Activated naive CD8-positive, alpha-beta T cell treated with anti-CD3 and anti-CD28 coated beads, Interleukin-2, amount 50 U/mL, for 16 hours (primary cell): ENCODE measurements at regions not wholly inside any gene's neighbourhood (a gene's known extent, or its start where the extent isn't known, plus 50 kb on each side); places are given as distances from the start of the nearest gene placed in this dataset.
"Not testable (repeated sequence)": the region's sequence is repeated elsewhere in the genome, so short reads cannot be mapped to it uniquely, and the experiment has no call there.

Experiments used
- DNase-seq: peaks from one replicate; pipeline ENCODE4 v3.0.0-alpha.2; 2020; ENCODE audit warnings: low read depth, low spot score

DNA sequence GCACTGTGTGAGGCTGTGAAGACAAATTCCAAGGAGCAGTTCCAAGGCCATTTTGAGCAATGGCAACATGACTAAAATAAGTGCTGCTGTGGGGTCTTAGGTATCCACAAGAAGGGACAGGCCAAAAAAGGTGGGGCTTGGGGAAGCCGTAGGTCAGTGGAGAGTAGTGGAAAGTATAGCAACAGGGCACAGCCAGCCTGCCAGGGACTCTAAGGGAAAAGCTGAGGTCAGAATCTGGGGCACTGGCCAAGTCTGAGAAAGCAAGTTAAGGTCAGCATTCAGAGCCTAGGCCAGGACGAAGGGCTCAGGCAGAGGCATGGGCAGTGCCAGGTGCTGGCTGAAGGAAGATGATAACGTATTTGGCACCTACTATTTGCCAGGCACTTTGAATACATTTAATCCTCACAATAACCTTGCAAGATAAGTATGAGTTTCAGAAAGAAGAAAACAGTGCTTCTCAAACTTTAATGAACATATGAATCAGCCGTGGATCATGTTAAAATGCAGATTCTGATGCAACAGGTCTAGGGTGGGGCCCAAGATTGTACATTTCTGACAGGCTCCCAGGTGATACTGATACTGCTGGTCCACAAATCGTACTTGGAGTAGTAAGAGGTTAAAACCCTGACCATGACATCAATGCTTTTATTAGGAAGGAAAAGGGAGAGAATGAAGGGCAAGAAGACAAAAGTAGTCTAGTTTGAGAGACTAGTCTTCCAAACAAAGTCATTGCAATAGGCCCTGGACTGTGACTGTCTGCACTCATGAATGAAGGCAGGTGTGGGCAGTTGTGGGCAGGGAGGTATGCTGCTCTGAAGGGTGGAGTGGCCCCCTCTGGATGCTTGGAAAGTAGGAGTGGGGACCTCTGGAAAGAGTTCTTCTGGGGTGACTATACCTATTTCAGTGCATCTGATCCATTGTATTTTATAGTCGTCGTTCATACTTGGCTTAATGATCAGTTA lies 106.3 kb upstream of the ANKRD28 start:
- no peak for DNase-seq

DNA sequence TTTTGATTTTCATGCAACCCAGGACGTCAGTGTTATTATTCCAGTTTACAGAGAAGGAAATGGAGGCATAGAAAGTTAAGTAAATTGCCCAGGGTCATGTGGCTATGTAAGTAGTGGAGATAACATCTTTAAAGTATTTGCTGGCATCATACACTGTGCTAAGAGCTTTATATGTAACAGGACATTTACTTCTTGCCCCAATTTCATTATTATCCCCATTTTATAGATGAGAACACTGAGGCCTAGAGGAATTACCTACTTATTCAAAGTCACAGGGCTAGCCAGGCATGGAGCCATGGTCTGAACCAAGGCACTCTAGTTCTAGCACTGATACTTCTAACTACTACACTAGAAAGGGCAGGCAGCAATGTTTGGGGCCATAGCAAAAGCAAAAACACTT lies 107.3 kb upstream of the ANKRD28 start:
- DNase-seq: no peak

DNA sequence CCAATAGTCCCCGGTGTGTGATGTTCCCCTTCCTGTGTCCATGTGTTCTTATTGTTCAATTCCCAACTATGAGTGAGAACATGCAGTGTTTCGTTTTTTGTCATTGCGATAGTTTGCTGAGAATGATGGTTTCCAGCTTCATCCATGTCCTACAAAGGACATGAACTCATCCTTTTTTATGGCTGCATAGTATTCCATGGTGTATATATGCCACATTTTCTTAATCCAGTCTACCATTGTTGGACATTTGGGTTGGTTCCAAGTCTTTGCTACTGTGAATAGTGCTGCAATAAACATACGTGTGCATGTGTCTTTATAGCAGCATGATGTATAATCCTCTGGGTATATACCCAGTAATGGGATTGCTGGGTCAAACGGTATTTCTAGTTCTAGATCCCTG lies 109.6 kb upstream of the ANKRD28 start:
- not testable (repeated sequence) for DNase-seq

DNA sequence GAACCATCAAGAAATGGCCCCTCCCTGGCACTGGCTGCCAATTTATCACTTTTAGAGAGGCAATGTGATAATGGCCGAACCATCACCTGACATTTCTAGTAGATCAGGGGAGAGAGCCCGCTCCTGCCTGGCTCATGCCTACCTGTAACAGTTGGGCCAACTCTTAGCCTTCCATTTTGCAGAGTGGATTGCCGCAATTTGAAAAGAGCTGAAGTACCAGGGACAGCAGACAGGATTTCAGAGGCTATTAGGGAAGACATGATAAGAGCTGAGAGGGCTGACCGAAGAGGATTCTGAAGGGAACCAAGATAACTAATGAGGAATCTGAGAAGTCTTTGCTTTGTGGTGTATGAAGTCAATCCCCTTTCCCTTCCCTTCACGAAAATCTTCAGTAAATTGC lies 121.2 kb upstream of the ANKRD28 start:
- DNase-seq: no peak

DNA sequence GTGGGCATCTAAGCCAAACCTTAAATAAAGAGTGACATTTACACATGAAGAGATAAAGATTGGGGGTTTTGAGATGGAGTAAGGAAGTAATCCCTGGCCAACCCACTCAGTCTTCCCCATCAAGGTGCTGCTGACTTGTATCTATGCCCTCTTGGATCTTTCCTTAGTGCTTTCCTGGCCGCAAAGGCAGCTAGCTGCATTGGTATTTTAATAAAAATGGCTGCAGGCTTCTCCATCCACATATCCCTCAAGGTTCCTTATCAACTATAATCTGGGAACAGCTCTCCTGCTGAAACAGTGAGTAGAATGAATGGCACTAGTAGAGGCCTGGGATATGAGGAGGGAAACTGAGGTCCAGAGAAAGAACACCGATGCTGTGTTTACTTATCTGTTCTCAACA lies 122.2 kb upstream of the ANKRD28 start:
- DNase-seq: no peak

DNA sequence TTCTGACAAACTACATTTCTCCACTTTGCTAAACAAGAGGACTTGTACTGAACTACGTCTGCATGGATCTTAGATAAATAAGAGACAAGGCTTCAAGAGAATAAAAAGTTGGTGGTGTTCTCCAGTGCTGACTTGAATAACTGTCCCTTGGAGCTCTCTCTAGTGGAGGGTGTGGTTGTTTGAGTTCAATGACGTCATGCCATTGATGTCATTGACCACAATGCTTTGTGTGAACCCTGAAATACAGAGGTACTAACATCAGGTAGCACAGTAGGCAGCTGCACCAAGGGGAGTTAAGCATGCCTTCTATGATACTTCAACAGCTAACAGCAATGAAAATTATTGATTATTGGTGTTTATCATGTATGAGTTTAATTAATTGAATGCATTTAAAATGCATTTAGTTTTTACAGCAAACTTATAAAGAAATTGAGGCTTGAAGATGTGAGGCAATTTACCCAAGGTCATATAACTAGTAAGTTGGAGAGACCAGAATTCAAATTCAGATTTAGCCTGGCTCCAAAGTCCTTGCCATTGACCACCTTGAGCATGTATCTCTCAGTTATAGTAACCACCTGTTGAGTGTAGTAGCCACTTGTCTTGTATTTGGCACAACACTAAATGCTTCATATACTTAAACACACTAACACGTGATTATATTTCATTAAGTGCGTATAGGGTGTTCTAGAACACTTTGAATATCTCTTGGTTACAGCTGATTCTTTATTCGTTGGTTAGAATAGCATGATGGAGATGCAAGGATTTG lies 126.0 kb upstream of the ANKRD28 start:
- no peak for DNase-seq

DNA sequence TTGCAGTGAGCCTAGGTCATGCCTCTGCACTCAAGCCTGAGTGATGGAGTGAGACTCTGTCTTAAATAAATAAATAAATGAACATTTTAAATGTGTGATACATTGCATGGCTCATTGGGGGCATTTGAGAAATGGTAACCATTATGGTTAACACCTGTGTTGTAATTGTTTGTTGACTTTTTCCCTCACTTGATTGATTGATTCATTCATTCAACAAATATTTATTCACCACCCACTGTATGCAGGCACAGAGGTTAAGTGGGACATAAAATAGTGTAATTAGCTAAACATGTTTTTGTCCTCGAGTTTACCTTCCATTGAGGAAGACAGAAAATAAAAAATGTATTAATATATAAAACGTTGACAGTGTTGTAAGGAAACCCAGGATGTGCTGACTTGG lies 127.1 kb upstream of the ANKRD28 start:
- DNase-seq: no peak

DNA sequence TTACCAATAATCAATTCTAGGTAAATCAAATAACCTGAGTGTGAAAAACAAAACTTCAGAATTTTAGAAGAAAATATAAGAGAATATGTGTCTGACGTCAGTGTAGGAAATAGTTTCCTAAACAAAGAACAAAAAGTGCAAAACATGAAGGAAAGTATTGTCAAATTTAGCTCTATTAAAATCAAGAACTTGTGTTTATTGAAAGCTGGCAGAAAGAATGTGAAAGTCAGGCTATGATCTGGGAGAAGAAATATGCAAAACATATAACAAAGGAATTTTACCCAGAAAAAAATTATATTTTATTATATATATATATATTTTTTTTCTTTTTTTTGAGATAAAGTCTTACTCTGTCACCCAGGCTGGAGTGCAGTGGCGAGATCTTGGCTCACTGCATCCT lies 129.1 kb upstream of the ANKRD28 start:
- DNase-seq: no peak

DNA sequence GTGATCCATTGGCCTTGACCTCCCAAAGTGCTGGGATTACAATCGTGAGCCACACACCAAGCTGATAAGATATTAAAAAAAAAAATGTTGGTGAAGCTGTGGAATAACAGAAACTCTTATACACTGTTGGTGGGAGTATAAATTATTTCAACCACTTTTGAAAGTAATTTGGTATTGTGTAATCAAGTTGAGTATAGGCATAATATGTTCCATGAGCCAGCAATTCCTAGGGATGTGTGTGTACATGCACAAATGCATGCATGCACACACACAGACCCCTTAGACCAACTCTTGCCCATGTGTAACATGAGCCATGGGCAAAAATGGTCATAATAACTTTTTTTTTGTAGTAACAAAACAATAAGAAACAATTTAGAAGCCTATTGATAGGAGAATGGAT lies 130.2 kb upstream of the ANKRD28 start:
- DNase-seq: no peak

DNA sequence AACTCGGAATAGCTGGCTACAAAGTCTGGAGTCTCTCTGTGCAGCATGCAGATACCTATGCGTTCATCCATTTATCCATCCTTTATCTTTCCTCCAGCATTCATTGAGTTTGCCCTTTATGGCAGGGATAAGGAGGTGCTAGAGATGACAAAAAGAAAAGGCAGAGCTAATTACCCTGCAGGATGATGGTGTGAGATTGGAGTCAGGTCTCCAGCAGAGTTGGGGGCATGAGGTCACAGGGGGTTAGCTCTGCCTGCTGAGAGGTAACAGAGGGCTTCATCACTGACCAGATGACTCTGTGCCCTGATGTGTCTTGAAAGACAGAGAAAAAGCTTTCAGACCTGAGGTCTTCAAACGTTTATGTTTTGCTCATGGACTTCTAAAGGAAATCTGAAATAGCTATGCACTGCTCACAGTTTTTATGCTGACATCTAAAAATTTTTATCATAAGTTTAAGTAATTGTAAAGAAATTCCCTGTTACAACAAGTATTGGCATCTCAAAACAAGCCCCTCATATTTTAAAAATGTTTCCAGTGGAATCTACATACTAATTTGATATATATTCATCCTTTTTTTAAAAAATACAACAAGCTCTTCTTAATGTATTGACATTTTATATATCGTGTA lies 132.3 kb upstream of the ANKRD28 start:
- no peak for DNase-seq

DNA sequence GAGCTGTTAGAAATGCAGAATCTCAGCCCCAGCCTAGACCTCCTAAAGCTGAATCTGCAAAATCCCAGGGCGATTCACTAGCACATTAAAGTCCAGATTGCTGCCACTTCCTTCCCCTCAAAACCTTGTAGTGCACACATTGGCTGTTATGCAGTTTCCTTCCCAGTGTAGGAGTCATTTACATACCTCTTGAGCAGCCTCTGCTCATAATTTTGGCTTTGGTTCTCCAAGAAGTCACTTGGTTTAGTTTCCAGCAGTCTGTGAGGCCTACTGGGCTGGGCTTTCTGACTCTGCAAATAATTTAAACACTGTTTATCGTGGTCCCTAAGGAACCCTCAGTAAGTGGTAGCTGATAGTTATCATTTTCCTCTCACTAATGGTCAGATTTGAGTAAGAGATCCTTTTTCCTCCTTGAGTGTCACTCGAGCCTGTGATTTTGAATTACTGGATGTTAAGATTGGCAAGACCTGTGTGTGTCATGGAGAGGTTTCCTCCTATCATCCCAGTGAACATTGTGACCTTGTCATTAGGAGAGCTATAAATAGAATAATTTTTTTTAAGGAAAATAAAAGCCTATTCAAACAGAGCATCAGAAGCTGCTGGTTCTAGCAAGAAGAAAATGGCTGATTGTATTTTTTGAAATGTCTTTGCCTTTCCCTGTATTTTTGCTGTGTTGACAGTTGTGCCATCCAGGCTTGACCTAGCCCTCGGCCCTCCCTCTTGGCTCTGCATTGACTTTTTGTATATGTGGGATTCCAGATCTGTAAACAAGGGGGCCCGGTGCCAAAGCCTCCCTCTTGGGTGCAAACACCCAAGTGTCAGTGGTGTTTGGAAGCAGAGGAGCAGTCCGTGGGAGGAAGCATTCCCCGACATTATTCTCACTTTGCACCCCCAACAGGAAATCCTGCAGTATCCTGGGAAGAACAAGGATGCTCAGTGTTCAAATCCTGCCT lies 134.8 kb upstream of the ANKRD28 start:
- no peak for DNase-seq

DNA sequence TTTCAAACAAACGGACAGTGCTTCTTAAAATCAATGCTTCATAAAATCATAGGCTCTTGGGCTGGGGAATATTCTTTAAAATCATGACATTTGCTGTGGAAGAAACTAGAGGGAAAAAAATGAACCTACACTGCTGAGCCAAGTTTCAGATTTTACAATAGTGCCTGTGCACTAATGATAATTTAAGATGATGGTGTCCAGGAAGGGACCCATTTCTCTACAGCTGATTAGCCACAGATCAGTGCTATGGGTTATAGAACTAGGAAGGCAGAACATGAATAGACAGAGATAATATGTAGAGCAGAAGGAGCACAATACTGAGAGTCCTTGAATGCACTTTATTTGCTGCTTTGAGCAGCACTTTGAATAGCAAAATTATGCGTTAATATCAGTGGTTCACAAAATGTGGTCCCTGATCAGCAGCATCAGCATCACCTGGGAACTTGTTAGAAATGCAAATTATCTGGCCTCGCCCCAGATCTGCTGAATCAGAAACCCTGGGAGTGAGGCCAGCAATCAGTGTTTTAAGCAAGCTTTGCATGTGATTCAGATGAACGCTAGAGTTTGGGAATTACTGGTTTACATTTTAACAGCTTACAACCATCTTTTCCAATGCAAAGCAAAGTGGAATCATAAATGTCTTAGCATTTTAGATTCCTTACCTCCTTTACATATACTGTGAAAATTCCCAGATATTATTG lies 135.8 kb upstream of the ANKRD28 start:
- DNase-seq: no peak

DNA sequence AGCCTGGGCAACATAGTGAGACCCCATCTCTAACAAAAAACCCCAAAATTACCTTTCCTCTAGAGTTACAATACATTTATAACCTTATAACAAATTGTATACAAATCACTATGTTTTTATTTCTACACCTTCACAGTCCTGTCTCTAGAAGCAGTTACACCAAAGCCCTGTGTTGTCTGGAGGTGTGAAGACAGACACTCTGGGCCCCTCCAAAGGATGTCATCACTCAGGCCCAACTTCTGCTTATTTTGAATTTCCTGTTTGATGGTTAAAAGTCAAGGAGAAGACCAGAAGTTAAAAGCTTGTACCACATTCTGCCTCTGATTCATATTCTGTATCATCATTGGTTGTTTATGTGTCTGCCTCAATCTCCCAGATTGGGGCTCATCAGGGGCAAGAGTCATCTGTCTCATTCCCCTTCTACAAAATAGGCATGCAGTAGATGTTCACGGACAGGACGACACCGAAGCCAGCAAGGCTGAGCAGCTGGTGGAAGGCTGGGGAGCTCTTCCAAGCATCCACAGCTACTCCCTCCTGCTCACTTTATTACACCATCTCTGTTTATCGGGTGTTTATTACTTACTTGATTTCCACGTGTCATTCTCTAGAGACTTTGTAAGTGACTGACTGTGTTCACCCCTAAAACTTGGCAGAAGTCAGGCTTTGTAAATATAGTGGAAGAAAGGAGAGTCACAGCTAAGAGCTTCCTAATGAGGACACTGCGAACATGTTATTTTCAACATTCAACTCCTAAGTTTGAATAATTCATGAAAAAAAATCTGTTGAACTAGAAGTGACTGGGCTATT lies 136.8 kb upstream of the ANKRD28 start:
- DNase-seq: no peak

DNA sequence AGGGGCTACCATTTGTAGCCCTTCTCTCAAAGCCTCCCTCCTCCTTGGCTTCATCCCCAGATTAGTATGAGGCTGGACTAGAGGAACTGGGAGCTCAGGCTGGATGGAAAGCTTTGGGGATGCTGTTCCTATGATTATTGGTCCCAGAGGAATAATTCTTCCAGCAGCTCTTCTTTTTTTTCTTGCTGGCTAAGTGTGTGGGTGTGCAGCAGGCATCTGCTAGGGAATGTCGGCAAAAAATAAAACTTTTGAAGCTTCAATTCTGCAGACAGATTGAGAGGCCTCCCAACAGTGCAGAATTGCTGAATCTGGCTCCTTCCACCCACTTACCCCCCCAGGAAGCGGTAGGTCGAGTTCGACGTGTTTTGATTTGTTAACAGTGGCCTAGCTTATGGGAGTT lies 138.5 kb upstream of the ANKRD28 start:
- no peak for DNase-seq

DNA sequence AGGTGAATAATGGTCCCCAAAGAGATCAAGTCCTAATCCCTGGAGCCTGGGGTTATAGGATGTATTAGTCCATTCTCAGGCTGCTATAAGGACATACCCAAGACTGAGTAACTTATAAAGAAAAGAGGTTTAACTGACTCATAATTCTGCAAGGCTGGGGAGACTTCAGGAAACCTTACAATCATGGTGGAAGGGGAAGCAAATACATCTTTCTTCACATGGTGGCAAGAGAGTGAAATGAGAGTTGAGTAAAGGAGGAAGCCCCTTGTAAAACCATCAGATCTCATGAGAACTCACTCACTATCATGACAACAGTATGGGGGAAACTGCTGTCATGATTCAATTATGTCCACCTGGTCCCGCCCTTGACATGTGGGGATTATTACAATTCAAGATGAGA lies 142.9 kb upstream of the ANKRD28 start:
- DNase-seq: no peak

DNA sequence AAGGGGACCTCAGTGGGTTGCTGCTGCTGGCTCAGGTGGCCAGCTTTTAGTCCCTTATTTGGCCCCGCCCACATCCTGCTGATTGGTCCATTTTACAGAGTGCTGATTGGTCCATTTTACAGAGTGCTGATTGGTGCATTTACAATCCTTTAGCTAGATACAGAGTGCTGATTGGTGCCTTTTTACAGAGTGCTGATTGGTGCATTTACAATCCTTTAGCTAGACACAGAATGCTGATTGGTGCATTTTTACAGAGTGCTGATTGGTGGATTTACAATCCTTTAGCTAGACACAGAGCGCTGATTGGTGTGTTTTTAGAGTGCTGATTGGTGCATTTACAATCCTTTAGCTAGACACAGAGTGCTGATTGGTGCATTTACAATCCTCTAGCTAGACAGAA lies 143.7 kb upstream of the ANKRD28 start:
- DNase-seq: not testable (repeated sequence)

DNA sequence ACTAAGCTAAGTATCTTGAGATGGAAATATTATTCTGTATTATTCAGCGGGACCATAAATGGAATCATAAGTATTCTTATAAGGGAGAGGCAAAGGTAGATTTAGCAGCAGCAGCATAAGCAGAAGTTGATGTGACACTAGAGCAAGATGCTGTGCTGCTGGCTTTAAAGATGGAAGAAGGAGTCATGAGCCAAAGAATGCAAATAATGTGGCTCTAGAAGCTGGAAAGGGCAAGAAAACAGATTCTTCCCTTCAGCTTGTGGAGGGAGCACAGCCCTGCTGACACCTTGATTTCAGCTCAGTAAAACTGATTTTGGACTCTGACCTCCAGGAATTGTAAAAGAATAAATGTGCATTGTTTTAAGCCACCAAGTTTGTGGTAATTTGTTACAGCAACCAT lies 144.2 kb upstream of the ANKRD28 start:
- DNase-seq: no peak

DNA sequence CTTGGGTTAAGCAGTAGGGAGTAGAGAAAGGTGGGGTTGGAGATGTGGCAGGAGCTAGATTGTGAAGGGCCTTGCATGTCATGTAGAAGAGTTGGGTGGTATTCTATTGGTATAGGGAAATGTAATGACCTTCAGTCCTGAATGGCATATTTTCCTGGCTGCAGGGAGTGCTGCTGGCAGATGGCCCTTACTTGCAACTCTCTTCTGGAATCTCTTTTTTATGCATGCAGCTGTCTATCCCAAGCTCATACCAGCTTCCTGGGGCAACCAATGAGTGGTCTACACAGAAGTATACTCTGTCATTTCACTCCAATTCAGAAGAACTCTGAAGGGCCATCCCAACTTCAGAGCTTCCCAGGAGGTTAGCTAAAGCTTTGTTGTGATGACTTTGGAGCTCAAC lies 144.7 kb upstream of the ANKRD28 start:
- DNase-seq: no peak

DNA sequence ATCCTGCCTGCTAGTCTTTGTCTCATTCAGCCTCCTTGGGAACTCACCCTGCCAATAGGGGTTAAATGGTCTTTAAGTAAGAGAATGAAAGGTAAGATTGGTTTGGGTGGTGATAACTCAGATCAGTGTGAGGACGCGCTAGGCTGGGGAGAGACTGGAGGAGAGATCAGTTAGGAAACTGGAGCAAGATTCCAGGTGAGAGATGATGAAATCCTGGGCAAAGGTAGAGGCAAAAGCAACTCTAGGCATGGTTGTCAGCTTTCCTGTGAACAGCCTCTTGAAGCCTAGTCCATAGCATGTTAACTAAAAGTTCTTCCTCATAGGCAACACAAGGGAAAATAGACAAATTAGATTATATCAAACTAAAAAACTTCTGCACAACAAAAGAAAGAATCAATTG lies 145.2 kb upstream of the ANKRD28 start:
- DNase-seq: no peak

DNA sequence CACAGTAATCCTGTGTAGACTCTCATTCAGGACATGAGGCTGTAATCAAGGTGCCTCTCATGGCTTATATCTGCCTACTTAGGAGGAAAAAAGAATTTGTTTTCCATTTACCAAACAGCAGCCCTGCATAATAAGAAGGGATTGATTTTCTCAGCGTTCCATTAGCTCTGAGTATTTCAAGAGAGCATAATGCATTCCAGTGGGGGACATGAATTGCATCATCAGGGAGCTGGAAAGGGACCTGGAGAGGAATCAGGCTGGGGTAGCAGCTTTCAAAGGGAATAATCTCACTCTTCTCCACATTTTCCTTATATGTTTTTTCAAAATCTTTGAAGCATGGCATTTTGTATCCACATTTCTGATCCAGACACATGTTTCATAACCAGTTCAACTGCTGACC lies 150.6 kb upstream of the ANKRD28 start:
- DNase-seq: no peak
